Stimulated activated CD4-positive, alpha-beta T cell treated with anti-CD3 and anti-CD28 coated beads, Interleukin-4, amount 100 ng/mL, for 1 hour (primary cell): ENCODE measurements at regions not wholly inside any gene's neighbourhood (a gene's known extent, or its start where the extent isn't known, plus 50 kb on each side); places are given as distances from the start of the nearest gene placed in this dataset.

Source experiments
- DNase-seq: peaks from one replicate; pipeline ENCODE4 v3.0.0-alpha.2; 2020

DNA sequence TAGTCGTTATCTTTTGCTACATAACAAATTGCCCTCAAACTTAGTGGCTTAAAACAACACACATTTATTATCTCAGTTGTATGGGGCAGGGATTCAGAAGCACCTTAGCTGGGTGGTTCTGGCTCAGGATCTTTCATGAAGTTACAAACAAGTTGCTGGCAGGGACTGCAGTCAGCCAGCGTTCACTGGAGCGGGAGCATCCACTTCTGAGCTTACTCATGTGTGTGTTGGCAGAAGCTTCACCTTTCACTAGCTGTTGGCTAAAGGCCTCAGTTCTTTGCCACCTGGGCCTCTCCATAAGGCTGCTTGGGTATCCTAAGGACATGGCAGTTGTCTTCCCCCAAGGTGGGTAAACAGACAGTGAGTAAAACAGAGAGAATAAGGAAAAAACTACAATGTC is 365.7 kb downstream of the RPS29 start:
- no peak for DNase-seq

DNA sequence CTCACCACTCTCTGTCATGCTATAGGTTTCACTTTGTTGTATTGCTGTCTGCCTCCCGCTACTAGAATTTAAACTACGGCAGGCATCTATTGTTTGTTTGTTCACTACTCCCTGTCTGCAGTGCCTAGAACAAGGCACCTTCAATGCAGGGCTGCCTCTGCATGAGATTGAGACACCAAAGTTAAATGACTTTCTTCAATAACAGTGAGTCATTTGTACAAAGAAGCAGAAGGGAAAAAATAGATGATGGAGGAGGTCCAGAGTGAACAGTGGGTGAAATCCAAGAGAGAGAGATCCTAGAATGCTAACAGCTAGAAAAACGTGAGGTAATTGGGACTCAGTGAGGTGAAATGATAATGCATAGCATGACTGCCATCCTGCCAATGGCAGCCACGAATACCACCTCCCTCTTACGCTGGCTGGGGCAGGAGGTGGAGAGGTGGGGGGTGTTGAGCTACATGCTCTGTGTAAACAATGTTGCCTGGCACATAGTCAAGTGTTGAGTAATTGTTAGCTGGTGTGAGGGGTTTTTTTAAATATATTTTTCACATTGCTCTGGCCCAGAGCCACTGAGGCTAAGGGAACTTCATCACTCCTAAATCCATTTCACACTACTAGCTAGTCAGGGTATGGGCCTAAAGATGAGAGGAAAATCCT is 367.6 kb downstream of the RPS29 start:
- DNase-seq = no peak

DNA sequence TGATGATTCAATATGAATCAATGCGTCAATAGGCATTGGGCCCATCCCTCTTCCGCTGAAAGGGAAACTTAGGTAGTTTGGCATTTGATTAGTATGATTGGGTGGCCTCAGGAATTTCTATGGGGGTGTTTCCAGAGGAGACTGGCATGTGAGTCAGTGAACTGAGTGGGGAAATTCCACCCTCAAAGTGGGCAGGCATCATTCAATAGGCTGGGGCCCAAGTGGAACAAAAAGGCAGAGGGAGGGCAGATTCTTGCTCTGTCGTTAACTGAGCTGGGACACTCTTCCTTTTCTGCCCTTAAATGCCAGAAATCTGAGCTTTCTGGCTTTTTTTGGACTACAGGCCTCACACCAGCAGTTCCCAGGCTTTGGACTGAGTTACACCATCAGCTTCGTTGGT is 373.5 kb downstream of the RPS29 start:
- DNase-seq = no peak

DNA sequence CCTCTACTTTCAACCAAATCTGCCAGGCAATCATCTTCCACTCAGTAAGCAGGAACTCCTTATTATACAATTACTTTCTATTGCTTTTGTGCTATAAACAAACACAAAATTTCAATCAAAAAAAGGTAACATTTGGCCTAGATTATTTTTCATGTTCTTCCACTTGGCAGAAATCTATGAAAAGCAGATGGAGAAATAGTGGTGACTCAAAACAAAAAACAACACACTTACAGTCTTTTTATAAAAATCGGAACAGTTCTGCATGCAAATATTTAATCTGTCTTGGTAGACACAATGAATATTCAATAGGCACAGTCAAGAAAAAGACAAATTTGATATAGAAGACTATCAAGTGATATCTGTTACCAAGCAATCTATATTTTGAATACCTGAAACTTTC is 376.8 kb downstream of the RPS29 start:
- no peak for DNase-seq

DNA sequence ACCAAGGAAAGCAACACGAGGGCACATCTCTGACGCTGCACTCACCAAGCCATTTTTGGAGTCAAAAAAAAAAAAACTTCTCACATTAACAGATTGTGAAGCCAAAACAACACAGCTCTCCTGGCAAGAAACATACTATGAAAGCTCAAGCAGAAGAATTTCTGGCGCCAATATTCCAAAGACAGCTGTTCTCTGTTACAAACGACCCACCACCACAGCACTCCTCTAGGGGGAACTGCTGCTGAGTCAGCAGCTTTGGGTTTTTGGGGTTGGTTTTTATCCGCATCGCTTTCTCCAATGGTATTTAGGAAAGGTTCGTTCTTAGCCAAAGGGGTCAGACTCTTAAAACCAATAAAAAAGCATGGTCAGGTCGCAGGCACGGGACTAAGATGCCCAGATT is 379.4 kb downstream of the RPS29 start:
- DNase-seq = no peak

DNA sequence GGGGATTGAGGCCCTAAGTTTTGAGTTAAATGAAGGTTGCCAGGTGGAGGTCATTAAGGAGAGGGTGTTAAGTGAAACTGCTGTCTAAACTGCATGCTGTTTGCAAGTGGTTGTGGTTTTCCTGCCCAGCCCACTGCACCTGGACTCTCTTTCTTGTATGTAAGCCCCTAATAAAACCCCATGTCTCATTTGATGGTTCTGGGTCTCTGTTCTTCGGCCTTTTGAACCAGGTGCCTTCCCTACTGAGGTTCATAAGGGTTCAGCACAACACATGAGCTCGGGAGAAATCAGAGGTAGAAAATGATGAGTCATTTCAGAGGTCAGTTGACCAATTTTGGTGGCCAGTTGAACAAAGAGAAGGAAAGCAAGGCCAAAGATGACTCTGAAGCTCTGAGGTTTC is 382.5 kb downstream of the RPS29 start:
- DNase-seq = no peak

DNA sequence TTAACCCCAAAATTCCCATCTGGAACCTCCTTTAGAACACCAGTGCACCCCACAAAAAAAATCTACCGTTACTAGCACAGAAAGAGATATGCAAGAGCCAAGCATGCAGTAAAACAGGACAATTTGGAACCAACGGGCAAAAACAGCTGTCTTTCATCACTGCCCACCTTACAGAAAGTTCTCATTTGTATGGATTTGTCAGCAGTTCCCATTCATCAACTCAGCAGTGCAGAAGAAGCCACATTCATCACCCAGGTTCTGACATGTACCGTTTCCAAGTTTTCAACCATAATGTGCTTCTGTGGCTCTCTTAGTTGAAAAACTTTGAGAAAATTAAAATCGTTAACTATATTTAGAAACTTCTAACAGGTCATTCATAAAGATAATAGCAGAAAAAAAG is 387.0 kb downstream of the RPS29 start:
- DNase-seq = no peak

DNA sequence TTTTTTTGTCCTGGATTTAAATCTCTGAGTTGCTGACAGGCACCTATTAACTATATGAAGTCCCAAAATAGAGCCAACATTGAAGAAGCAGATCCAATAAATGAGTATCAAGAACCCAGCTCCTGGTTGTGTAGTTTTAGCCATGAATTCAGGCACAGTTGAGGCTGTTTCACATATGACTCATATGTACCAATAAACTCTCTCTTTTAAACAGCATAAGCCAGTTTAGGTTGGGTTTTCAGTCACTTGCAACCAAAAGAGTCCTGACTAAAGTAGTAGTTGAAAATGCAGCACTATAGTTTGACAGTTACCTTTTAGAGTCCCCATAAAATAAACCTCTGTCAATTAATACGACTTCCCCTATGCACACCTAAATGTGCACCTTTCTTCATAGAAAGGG is 389.9 kb downstream of the RPS29 start:
- no peak for DNase-seq

DNA sequence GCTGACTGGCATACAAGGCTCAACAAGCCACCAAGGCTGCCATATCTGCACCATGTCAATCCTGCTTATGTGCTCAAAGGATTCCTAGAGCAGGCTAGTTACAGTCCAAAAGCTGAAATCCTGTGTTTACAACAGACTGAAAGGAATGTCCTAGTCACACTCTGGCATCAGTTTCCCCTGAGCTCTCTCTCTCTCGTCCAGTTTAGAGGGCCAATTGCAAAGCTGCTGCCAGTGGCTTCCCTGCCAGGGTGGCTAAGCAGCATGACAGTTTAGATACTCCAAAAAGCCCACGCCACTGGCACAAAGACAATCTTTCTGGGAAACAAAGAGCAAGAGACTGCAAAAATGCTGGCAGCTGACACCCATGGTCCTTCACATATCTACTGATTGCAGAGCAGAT is 392.1 kb downstream of the RPS29 start:
- no peak for DNase-seq

DNA sequence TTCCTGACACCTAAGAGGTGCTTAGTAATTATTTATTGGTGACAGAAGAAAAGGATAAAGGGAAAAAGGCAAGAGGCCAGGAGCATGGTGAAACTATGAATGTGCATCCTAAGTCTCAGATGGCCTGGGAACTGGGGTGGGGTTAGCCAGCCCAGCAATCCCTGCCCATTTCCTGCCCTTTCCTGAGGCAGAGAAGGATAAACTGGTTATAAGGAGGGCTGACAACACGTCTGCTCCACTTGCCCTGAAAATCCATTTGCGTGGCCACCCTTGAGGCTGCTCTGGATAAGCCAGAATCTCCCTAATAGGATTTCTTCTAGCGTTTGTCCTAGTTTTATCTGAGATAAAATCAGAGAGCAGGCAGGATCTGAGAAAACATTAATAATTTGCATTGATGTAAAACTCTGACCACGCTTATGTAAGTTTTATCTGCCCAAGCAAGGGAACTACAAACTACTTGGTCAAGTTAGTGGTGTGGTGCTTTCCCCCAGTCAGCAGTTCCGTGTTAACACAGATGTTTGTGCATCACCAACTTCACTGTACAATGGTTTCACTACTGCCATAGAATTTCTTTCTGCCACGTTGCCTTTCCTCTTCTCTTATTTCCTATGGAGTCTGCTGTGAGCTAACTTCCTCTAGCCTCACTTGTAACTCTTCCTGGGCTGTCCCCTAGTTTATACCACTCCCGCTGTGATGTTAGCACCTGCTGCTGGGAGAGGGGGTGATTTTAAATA is 392.7 kb downstream of the RPS29 start:
- no peak for DNase-seq

DNA sequence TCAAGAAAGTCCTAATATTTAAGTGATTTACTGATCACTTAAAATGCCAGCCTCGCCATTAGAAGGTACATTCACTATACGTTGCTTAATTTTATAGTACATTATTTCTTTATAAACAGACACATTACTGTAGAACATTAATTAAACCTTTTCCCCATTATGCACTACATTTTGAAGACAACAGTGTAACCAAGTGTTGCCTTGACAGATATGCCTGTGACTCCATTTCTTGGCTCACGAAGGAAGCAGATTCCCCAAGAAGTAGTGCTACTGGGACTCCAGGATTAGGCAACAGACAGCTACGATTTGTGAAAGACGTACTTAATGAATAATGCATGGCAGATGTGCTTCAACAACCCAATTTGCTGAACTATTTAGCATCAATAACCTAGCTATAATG is 394.8 kb downstream of the RPS29 start:
- DNase-seq = no peak

DNA sequence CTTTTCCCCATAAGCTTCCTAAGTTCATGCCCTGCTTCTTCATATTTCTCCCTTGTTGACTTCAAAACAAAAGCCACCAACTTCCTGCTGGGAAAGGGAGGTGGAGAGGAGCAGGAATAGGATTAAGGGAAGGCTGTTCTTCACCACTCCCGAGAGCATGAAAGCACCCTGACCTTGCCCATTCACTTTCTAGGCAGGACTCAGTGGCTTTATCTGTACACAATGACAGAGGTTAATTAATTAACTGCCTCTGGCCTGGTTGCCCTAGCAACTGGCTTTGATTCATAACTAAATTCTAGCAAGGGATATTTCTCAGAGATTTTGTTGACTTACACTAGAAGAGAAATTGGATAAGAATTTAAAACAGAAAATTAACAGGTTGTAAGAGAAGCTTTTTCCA is 396.8 kb downstream of the RPS29 start:
- no peak for DNase-seq

DNA sequence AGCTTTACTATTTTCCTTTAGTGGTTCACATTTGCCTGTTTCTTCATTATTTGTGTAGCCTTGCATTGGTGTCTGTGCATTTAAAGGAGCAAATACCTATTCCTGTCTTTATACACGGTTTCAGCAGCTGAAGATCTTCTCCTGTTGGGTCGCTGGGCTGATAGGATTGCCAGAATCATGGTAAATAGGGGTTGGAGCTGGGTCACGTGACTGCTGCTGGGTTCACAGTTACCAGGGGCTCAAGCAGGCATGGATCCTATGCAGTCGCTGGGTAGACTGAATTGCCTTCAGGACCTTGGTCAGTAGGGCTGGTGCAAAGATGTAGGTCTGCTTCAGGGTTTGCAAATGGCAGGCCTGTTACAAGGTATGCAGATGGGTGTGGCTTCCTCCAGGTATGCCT is 398.4 kb downstream of the RPS29 start:
- no peak for DNase-seq

DNA sequence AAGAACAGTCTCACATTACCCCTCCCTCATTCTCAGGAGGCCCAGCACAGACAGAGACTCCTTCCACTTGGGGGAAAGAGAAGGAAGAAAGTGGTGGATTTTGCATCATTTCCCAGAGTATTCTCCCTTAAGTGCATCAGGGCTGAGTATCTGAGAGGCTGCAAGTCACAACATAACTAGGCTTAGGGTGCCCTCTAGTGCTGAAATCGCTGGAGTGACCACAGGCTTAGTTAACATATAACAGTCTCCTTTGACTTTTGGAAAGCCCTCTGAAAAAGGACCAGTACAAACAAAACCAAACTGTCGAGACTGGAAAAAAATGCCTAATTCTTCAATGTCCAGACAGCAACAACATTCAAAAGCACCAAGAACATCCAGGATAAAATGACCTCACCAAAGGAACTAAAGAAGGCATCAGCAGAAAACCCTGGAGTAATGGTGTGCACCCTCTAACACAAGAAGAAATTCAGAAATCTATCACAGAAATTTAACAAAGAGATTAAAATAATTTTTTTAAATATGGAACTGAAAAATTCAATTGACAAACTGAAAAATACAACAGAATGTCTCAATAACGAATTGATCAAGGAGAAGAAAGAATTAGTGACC is 412.3 kb downstream of the RPS29 start:
- DNase-seq = no peak

DNA sequence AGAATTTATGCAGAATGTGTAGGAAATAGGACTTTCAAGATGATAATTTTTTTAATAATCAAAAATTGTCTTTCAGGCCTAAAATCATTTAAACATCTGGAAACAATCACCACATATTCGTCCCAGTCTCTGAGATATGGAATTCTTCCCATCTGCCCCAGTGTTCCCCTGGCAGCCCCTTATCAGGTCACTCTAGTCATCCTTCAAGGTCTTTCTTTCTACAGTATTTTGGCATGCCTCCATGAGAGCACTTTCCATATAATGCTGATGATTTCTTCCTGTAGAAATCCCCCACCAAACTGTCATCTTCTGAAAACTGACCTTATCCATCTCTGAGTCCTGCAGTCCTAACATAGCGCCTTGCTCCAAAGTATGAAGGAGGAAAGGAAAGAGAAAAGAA is 422.1 kb downstream of the RPS29 start:
- no peak for DNase-seq

DNA sequence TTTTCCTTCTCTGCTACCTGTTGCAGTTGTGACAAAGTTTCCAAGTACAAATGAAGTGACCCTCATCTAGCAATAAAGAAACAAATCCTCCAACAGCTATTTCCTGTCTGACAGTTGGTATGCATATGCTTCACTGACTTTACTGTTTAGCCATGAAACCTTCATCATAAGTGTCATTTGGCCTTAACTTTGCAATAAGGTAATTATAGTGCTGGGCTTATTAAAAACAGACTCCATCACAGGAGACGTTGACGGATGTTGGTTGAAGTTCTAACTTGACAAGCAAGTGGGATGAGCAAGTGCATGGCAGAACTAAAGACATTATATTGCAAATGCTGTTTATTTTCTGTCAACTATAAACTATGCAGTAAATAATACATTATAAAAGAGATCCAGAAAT is 425.2 kb downstream of the RPS29 start:
- no peak for DNase-seq

DNA sequence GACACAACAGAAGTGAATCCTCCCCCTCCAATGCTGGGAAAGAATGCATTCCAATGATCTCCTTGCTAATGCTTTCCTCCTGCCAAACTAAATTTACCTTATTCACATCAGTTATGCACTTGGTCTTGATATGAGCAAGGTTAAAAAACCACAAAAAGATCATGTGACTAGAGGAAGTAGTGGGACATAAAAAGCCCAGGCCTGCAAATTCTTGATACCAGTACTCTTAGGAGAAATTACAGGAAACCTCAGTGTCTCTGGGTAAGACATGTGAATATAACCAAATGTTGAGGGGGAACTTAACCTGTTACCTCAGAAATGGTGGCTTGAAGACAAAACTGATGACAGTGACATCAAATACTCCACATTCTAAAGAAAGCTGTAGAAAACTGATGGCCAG is 427.1 kb downstream of the RPS29 start:
- DNase-seq = no peak

DNA sequence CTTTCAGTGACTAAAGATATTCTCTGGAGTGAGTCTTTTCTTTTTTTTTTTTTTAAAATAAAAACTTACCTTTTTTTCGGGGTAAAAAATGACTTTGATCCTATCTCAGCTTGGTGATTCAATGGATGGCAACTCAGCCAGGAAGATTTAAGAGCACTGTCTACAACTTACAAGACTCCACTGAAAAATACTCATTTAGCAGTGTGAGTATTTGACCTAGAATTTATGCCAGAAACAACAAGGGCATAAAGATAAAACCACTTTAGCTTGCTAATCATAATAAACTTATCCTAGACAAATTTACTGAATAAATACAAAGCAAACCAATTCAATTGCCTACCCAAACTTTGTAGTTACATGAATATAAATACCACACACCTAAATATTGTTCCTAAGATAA is 446.6 kb downstream of the RPS29 start:
- DNase-seq = no peak

DNA sequence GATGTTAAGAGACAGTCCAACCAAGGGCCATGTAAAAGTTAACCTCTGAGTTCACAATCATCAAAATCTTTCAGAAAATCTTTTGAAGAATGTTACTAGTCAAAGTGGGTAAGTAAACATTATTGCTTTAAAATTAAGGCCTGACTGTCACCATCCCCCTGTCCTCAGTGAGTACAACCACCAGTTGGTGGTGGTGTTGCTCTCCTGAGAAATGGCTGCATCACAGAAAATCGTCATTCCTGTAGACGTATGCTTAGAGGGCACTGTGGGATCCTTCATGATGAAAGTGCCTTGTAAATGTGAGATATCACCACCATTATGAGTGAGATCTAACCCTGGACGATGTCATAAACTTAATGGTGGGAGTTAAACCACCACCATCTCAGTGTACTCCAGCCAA is 451.2 kb downstream of the RPS29 start:
- no peak for DNase-seq

DNA sequence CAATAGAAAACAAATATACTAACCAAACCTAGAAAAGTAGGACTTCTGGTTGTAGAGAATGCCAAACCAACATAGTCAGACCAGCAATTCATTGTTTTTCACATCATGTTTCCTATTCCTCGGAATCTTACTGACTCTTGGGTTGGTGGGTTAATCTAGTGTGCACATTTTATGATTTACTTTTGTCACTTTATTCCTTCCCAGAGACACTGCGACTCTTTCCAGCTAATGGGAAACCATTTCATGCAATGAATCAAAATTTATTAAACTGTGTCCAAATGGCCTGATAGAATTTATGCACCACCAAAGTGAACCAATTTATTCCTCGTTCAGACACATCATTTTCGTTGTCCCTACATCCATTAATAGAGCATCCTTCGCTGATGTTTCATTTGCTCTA is 464.9 kb downstream of the RPS29 start:
- DNase-seq = no peak

DNA sequence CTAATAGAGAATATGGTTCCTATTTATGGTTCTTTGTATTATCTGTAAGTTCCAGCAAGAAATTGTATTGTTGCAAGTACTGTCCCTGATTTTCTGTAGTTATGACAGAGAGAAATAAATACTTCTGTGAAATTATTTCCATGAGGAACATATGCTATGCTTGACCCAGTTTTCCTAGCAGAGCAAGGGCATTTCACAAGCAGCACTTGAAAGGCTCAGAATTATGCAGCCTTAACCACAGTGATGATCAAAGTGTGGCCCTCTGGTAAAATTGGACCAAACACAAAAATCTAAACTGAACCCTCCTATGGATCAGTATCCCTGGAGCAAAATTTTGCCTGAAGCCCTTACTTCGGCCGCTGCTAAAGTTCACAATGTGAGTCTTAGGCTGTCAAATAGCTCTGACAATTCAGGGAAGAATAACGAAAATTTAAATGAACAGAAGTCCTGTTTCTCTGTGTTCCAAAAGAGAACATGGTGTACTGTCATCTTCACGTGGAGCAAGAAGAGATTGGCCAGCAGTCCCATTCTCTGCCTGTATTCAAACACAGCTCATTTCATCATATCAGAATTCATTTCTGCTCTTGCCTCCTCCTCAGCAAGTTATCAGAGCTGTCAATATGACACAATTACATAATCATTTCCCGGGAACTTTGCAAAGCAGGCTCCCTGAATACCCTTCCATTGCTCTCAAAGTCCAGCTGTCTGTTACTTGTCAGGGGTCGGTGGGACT is 471.9 kb downstream of the RPS29 start:
- DNase-seq = no peak

DNA sequence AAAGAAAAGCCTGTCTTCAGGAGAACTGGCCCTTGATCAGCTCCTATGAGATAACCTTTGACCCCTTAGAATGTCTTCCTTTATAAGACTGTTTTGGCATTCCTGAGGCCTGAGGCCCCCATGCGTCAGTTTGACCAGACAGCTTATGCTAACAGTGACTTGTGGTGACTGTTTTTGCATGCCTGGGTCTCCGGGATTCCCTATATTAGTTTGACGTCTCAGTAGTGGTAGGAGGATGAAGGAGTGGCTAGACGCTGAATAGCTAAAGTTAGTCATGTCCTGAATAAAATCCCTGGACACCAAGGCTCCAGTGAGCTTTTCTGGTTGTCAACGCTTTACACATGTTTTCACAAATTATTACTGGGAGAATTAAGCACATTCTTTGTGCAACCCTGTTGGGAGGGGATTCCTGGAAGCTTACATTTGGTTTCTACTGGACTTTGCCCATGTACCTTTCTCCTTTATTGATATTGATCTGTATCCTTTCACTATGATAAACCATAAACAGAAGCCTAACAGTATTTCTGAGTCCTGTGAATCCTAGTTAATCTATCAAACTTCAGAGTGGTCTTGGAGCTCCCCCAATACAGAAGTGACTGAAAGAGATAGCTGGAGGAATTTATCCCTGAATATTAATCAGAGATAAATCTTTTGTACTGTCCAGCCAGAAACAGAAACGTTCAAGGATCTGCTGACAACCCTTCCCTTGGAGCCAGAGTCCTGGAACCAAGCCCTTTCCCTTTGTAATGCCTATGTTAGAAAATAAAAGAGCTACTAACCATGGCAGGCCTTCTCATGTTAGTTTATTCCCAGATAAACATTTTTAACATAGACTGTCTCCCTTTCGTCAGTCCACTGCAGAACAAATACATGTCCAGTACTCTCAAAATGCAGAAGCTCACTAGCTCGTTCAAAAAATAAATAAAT is 479.2 kb downstream of the RPS29 start:
- no peak for DNase-seq

DNA sequence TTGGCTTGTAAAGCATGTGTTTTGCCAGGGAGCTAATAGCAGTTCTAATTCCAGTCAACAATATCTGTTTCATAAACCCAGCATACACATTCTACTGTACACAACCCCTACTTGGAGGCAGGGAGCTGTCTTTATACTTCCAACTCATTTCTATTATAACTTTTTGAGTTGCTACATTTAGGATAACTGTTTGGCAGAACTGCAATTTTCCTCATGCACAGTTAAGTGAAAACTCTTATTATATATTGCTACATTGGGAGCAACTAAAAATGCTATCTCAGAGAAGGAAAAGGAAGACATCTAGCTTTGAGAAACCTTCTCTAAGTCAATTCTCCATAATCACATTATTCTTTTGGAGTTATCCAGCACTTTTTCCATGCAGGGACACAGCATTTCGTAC is 480.2 kb downstream of the RPS29 start:
- no peak for DNase-seq
